Liver (tissue), 8 donors: ENCODE measurements at regions not wholly inside any gene's neighbourhood (a gene's known extent, or its start where the extent isn't known, plus 50 kb on each side); places are given as distances from the start of the nearest gene placed in this dataset.

ENCODE experiments used
- DNase-seq: peaks from one replicate; pipeline ENCODE4 v3.0.0-alpha.2; 2017; ENCODE audit warnings: low spot score
- H3K27ac ChIP-seq, 2 donors: one replicate each; pipeline ENCODE4 v1.7.0; 2013; ENCODE audit warnings: inconsistent platforms in 2 of 2, low read length in 2 of 2, control low read depth in 1 of 2, low read depth in 1 of 2, mild to moderate bottlenecking in 1 of 2
- H3K27me3 ChIP-seq, 4 donors: one replicate each; pipeline versions ENCODE4 v1.6.1 to v1.7.0; 2013; ENCODE audit warnings: low read length in 3 of 4, inconsistent platforms in 1 of 4, mild to moderate bottlenecking in 1 of 4, moderate library complexity in 1 of 4; ENCODE audit not compliant: control insufficient read depth in 4 of 4, insufficient read depth in 4 of 4
- H3K36me3 ChIP-seq, 4 donors: one replicate each; pipeline versions ENCODE4 v1.6.1 to v1.7.0; 2013; ENCODE audit warnings: low read length in 3 of 4, mild to moderate bottlenecking in 3 of 4, low read depth in 1 of 4, moderate library complexity in 1 of 4; ENCODE audit not compliant: control insufficient read depth in 4 of 4, insufficient read depth in 3 of 4
- H3K4me1 ChIP-seq, 4 donors: one replicate each; pipeline versions ENCODE4 v1.6.1 to v1.7.0; 2013; ENCODE audit warnings: low read length in 3 of 4, mild to moderate bottlenecking in 3 of 4, moderate library complexity in 1 of 4; ENCODE audit not compliant: control insufficient read depth in 4 of 4, insufficient read depth in 4 of 4
- H3K4me3 ChIP-seq, 3 donors: one replicate each; pipeline versions ENCODE4 v1.6.1 to v1.7.0; 2013; ENCODE audit warnings: low read length in 3 of 3, control low read depth in 1 of 3, low read depth in 1 of 3, mild to moderate bottlenecking in 1 of 3
- H3K9ac ChIP-seq, 2 donors: one replicate each; pipeline ENCODE4 v1.7.0; 2013; ENCODE audit warnings: low read length in 2 of 2, mild to moderate bottlenecking in 2 of 2, moderate library complexity in 2 of 2, control low read depth in 1 of 2, low read depth in 1 of 2
- H3K9me3 ChIP-seq, 4 donors: one replicate each; pipeline versions ENCODE4 v1.6.1 to v1.7.0; 2013; ENCODE audit warnings: low read length in 3 of 4; ENCODE audit not compliant: control insufficient read depth in 4 of 4
- ATF3 ChIP-seq: IDR thresholded peaks from 2 replicates; pipeline ENCODE4 v1.6.1; 2016; ENCODE audit warnings: antibody characterized with exemption
- CTCF ChIP-seq: fragments of 150-350 bp; IDR thresholded peaks from 2 replicates; pipeline ENCODE4 v1.5.1; 2017; ENCODE audit warnings: improper control_type of control experiment, low read depth, low read length; ENCODE audit not compliant: missing input control
- EGR1 ChIP-seq, 2 donors: IDR thresholded peaks; 2 replicates each; pipeline ENCODE4 v1.6.1; 2016 to 2018; ENCODE audit warnings: antibody characterized with exemption in 2 of 2, low read depth in 2 of 2
- FOXA1 ChIP-seq: IDR thresholded peaks from 2 replicates; pipeline ENCODE4 v1.6.1; 2016; ENCODE audit warnings: antibody characterized with exemption
- FOXA2 ChIP-seq: IDR thresholded peaks from 2 replicates; pipeline ENCODE4 v1.6.1; 2016; ENCODE audit warnings: antibody characterized with exemption
- HNF4A ChIP-seq, 2 donors: conservative IDR thresholded peaks; 2 replicates each; pipeline ENCODE4 v1.6.1; 2016; ENCODE audit warnings: antibody characterized with exemption in 2 of 2, mild to moderate bottlenecking in 2 of 2
- HNF4G ChIP-seq: IDR thresholded peaks from 2 replicates; pipeline ENCODE4 v1.6.1; 2016; ENCODE audit warnings: antibody characterized with exemption
- JUND ChIP-seq, 2 donors: IDR thresholded peaks; 2 replicates each; pipeline ENCODE4 v1.6.1; 2016; ENCODE audit warnings: antibody characterized with exemption in 2 of 2
- NR2F2 ChIP-seq: IDR thresholded peaks from 2 replicates; pipeline ENCODE4 v1.6.1; 2016; ENCODE audit warnings: antibody characterized with exemption
- RAD21 ChIP-seq, 2 donors: IDR thresholded peaks; 2 replicates each; pipeline ENCODE4 v1.6.1; 2016; ENCODE audit warnings: antibody characterized with exemption in 2 of 2, mild to moderate bottlenecking in 2 of 2
- REST ChIP-seq: IDR thresholded peaks from 2 replicates; pipeline ENCODE4 v1.6.1; 2016; ENCODE audit warnings: antibody characterized with exemption, mild to moderate bottlenecking
- RXRA ChIP-seq, 2 donors: IDR thresholded peaks; 2 replicates each; pipeline ENCODE4 v1.6.1; 2017 to 2018; ENCODE audit warnings: antibody characterized with exemption in 2 of 2, mild to moderate bottlenecking in 1 of 2
- SP1 ChIP-seq: IDR thresholded peaks from 2 replicates; pipeline ENCODE4 v1.6.1; 2018; ENCODE audit warnings: antibody characterized with exemption, mild to moderate bottlenecking
- TAF1 ChIP-seq: conservative IDR thresholded peaks from 2 replicates; pipeline ENCODE4 v1.6.1; 2016; ENCODE audit warnings: antibody characterized with exemption, mild to moderate bottlenecking
- YY1 ChIP-seq: IDR thresholded peaks from 2 replicates; pipeline ENCODE4 v1.6.1; 2016; ENCODE audit warnings: antibody characterized with exemption, mild to moderate bottlenecking
- WGBS: extraction: QIAGEN DNeasy Blood & Tissue Kit; methylation state at CpG from one replicate; pipeline ENCODE4 v1.1.7; 2013; 5-methylcytosine and 5-hydroxymethylcytosine counted together
- TF ChIP-seq, protein P1 (sequence below): IDR thresholded peaks from 2 replicates; pipeline ENCODE4 v1.6.1; 2016; ENCODE audit warnings: antibody characterized with exemption
- TF ChIP-seq, protein P2 (sequence below): IDR thresholded peaks from 2 replicates; pipeline ENCODE4 v1.6.1; 2016; ENCODE audit warnings: antibody characterized with exemption
- donor health status: healthy.
- donor health status: healthy.
- donor health status: healthy.
- donor health status: healthy.
- donor health status: healthy.

- Histone ChIP-seq H3K9ac (no peak overlapping the region), H3K4me3 (no peak overlapping the region), H3K27me3 (no peaks in the 10 kb centered on the region), H3K4me1 (no peaks in the 10 kb centered on the region), H3K36me3 (no peaks in the 10 kb centered on the region), H3K9me3 (no peaks in the 10 kb centered on the region), H3K27ac (no peak overlapping the region)
- TF ChIP-seq YY1 (no peak), RAD21 (IDR thresholded peaks at IDR 0.05) (no peak), FOXA2 (no peak), HNF4G (no peak), RXRA (IDR thresholded peaks at IDR 0.05) (no peak), REST (no peak)
- TF ChIP-seq, protein P1, sequence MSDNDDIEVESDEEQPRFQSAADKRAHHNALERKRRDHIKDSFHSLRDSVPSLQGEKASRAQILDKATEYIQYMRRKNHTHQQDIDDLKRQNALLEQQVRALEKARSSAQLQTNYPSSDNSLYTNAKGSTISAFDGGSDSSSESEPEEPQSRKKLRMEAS, result no peak
- TF ChIP-seq, protein P2, sequence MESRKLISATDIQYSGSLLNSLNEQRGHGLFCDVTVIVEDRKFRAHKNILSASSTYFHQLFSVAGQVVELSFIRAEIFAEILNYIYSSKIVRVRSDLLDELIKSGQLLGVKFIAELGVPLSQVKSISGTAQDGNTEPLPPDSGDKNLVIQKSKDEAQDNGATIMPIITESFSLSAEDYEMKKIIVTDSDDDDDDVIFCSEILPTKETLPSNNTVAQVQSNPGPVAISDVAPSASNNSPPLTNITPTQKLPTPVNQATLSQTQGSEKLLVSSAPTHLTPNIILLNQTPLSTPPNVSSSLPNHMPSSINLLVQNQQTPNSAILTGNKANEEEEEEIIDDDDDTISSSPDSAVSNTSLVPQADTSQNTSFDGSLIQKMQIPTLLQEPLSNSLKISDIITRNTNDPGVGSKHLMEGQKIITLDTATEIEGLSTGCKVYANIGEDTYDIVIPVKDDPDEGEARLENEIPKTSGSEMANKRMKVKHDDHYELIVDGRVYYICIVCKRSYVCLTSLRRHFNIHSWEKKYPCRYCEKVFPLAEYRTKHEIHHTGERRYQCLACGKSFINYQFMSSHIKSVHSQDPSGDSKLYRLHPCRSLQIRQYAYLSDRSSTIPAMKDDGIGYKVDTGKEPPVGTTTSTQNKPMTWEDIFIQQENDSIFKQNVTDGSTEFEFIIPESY, result no peak
- 13% methylated on average over 2 of the region's 2 CpGs for WGBS
- DNase-seq, result no peak
Observed at GRCh38 chr9:31236344-31236743, 1148.1 kb upstream of the ACO1 start.

DNA sequence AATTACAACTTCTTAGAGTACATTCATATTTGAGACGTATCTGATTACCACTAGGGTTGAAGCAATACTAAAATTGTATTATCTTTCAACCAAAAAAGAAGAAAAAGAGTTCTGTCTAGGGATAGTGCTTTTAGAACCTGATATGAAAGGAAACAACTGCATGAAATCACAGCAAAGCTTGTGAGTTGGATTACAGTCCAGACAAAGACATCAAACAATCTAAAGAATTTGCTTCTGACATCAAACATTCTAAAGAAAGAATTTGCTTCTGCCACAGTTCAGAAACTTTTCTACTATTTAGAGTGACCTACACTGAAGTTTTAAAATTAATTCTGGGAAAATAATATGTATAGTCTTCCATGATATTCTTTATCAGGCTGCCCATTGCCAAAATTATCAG lies 1141.1 kb upstream of the ACO1 start:
- TF ChIP-seq, protein P1, result no peak
- TF ChIP-seq CTCF (no peak), FOXA2 (no peak), HNF4G (no peak), HNF4A (conservative IDR thresholded peaks at IDR 0.05) (no peak), SP1 (no peak), TAF1 (no peak), FOXA1 (no peak), REST (no peak), YY1 (no peak), RXRA (IDR thresholded peaks at IDR 0.05) (no peak), RAD21 (IDR thresholded peaks at IDR 0.05) (no peak), JUND (IDR thresholded peaks at IDR 0.05) (no peak), NR2F2 (no peak), EGR1 (IDR thresholded peaks at IDR 0.05; ENCODE audit: low read depth in 2 of 2) (no peak), ATF3 (no peak)
- TF ChIP-seq, protein P2, result no peak
- no peak for DNase-seq
- Histone ChIP-seq H3K4me1 (no peaks in the 10 kb centered on the region), H3K27ac (no peak overlapping the region), H3K9me3 (no peaks in the 10 kb centered on the region), H3K27me3 (no peaks in the 10 kb centered on the region), H3K9ac (no peak overlapping the region), H3K4me3 (no peak overlapping the region), H3K36me3 (no peaks in the 10 kb centered on the region)
- 48% methylated on average over 1 of the region's 1 CpG for WGBS
